VCaP (cell line): ENCODE measurements at regions not wholly inside any gene's neighbourhood (a gene's known extent, or its start where the extent isn't known, plus 50 kb on each side); places are given as distances from the start of the nearest gene placed in this dataset.

Experiments
- H3K27ac ChIP-seq: fragments of 450-650 bp; 2 replicates; pipeline ENCODE4 v1.5.1; 2017
- TF ChIP-seq, protein P1 (sequence below): fragments of 450-650 bp; conservative IDR thresholded peaks from 2 replicates; pipeline ENCODE4 v1.5.1; 2017; ENCODE audit warnings: mild to moderate bottlenecking, moderate library complexity

DNA sequence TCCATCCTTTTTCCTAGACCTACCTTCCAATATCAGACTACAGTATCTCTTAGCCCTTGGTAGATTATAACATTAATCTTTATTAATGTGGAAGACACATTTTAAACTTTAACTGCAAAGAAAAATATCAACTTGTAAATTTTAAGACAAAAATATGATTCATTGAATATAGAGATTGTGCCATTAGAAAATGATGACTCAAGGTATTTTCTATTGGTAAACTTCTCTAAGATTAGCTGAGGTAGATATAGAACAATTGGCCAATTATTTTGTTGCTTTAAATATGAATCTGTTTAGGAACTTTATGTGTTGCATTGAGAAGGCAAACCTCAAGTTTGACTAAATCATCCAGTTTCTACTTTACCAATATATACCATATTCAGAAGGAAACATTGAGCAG is 604.7 kb downstream of the CBLN2 start:
- TF ChIP-seq, protein P1, sequence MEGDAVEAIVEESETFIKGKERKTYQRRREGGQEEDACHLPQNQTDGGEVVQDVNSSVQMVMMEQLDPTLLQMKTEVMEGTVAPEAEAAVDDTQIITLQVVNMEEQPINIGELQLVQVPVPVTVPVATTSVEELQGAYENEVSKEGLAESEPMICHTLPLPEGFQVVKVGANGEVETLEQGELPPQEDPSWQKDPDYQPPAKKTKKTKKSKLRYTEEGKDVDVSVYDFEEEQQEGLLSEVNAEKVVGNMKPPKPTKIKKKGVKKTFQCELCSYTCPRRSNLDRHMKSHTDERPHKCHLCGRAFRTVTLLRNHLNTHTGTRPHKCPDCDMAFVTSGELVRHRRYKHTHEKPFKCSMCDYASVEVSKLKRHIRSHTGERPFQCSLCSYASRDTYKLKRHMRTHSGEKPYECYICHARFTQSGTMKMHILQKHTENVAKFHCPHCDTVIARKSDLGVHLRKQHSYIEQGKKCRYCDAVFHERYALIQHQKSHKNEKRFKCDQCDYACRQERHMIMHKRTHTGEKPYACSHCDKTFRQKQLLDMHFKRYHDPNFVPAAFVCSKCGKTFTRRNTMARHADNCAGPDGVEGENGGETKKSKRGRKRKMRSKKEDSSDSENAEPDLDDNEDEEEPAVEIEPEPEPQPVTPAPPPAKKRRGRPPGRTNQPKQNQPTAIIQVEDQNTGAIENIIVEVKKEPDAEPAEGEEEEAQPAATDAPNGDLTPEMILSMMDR = no peak
- H3K27ac ChIP-seq = no peak overlapping the region

DNA sequence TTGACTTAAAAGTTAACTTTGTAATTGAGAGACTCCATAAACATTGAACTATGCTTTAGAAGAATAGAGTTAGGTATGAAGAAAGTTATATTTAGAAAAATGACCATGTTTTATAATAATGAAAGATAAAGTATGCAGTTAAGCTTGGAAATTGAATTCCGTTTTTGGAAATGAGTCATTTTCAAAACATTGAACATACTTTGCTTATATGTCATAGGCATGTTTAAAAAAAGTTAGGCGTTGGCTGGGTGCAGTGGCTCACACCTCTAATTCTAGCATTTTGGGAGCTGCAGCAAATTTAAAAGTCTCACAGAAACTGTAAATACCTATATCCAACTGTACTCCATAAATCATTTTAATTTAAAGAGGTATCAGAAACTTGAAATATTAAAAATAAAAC is 607.4 kb downstream of the CBLN2 start:
- no peak overlapping the region for H3K27ac ChIP-seq
- TF ChIP-seq, protein P1 = no peak

DNA sequence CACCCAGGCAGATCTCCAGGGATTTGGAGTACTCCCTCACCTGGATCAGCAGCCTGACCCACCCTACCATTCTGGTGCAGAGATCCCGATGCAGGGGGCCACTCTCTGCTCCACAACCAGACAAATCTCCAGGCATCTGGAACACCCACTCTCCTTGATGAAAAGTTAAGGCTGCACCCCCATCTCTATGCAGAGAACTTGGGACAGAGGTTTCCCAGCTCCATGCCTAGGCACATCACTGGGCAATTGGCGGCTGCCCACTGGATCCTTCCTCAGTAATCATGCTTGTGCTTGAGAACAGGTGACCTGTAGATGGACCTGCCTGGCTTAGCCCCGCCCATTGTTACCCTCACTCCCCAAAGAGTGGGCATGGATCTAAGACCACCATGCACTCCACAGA is 624.9 kb downstream of the CBLN2 start:
- no peak overlapping the region for H3K27ac ChIP-seq
- TF ChIP-seq, protein P1 = no peak

DNA sequence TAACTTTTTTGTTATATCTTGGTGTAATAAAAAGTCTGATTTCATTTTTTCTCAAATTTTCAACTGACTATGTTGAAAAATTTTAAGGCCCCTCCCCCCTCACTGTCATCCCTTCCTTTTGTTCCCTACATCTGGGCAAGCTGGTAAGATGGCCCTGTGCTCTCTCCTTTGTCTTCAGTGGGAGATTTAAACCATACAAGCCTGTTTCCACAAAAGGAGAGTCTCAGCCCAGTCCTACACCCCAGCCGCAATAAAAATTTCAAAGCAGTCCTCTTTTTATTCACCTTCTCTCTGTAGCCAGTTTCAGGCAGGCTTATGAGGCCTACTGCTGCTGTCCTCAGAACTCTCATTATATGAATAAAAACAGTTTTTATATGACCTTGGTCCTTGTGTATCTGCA is 630.5 kb downstream of the CBLN2 start:
- H3K27ac ChIP-seq = no peak overlapping the region
- TF ChIP-seq, protein P1 = no peak

DNA sequence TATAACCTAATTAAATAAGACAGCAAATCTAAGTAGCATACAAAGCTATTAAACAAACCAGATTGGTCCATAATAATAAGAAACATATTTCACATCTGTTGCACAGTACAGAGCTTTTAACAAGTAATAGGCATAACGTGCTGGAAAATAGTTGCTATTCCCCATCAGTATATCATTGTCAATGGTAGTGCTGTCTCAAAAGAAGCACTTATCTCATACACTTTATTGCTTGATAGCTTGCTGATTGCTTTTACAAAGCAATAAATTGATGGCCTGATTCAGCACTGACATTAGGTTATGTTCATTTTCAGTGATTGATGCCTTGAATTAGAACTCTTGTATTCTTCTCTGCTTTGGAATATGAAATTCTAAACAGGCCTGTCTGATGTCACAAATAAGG is 641.7 kb downstream of the CBLN2 start:
- no peak overlapping the region for H3K27ac ChIP-seq
- TF ChIP-seq, protein P1 = no peak

DNA sequence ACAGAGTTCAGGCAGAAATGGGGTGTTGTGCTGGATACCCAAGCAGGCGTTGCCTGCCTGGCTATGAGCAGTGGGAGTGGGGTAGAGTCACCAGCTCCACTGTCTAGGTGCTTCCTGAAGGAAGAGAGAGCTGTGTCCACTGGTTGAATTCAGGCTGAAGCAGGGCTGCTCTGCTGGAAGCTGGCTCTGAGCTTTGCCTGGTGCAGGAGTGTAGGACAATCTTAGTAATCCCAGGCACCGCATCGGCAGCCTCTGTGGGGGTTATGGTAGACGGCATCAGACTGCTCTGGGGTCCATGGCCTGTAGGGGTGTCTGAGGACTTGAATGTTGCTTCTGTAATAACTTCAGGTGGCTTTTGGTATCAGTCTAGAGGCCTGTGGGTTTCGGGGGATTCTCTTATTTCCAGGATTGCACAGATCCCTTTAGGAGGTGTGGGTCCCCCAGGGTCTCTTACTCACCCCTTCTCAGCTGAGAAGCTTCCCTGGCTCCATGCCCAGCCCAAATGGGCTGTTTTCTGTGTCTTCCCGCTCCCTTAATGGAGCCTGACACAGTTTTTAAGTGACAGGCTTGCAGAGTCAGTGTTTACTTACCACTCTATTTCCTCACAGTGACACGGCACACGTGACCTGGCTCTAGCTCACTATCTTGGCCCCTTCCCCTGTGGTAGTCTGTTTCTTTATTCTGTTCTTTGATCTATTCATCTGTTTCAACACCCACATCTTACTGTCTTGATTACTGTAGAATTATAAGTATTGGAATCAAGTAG is 644.3 kb downstream of the CBLN2 start:
- H3K27ac ChIP-seq = no peak overlapping the region
- TF ChIP-seq, protein P1 = no peak

DNA sequence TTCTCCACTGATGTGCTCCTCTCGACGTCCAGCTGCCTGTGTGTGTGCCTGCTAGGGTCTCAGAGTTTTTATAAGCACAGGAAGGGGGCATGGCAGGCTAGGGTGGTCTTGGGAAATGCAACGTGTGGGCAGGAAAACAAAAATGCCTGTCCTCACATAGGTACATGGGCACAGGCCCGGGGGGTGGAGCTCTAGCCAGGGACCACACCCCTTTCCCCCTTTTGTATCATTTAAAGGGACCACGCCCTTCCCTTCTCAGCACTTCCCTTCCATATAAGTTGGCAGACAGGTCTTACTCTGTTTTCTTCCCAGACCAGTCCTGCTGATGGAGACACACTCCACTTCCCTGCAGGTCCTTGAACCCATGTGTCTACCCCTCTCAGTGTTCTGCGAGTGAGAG is 645.0 kb downstream of the CBLN2 start:
- H3K27ac ChIP-seq = no peak overlapping the region
- TF ChIP-seq, protein P1 = no peak
